Adrenal gland (tissue), 9 donors: ENCODE measurements at regions not wholly inside any gene's neighbourhood (a gene's known extent, or its start where the extent isn't known, plus 50 kb on each side); places are given as distances from the start of the nearest gene placed in this dataset.

ENCODE experiments used
- DNase-seq, 7 donors: peaks; one replicate each; pipeline ENCODE4 v3.0.0-alpha.2; 2019 to 2020
- H3K27ac ChIP-seq, 5 donors: fragments of 200-600 bp; sonication (generic) in 4 of 5; 1 replicate in 3 of 5; 2 replicates in 2 of 5; pipeline versions ENCODE4 v1.5.1 to v1.8.0; 2016 to 2020; ENCODE audit warnings: mild to moderate bottlenecking in 1 of 5
- H3K27me3 ChIP-seq: fragments of 200-600 bp; 2 replicates; pipeline ENCODE4 v1.8.0; 2021
- H3K36me3 ChIP-seq, 2 donors: fragments of 200-600 bp; replicated peaks in 1 of 2; 1 replicate in 1 of 2; 2 replicates in 1 of 2; pipeline versions ENCODE4 v1.5.1 to v1.8.0; 2018 to 2022
- H3K4me1 ChIP-seq, 2 donors: fragments of 200-600 bp; replicated peaks in 1 of 2; 1 replicate in 1 of 2; 2 replicates in 1 of 2; pipeline versions ENCODE4 v1.5.1 to v1.8.0; 2018 to 2021
- H3K4me3 ChIP-seq, 4 donors: fragments of 200-600 bp; sonication (generic) in 3 of 4; one replicate each; pipeline ENCODE4 v1.5.1; 2016 to 2018
- H3K9me3 ChIP-seq, 3 donors: fragments of 200-600 bp; sonication (generic) in 1 of 3; replicated peaks in 1 of 3; 1 replicate in 2 of 3; 2 replicates in 1 of 3; pipeline versions ENCODE4 v1.5.1 to v1.8.0; 2016 to 2021
- POLR2A ChIP-seq, 2 donors: fragments of 450-650 bp; IDR thresholded peaks; one replicate each; pipeline ENCODE4 v1.6.1; 2017; ENCODE audit warnings: antibody characterized with exemption in 2 of 2, mild to moderate bottlenecking in 2 of 2, moderate library complexity in 1 of 2
- WGBS, 4 donors: extraction: QIAGEN DNeasy Blood & Tissue Kit in 2 of 4; methylation state at CpG; one replicate each; pipeline versions ENCODE4 v1.1.5 to v1.1.7; 2013 to 2017; 5-methylcytosine and 5-hydroxymethylcytosine counted together
- intact Hi-C, 2 donors: fragments of 100-400 bp; cut with DNase I; formaldehyde crosslinking; loops; one replicate each; pipeline versions ENCODE4 v1.14.1 to v1.15.0; 2022 to 2023
- TF ChIP-seq, protein P1 (sequence below), 6 experiments: fragments of 450-650 bp in 4 of 6; fragments of 200-600 bp in 2 of 6; sonication (generic) in 1 of 6; IDR thresholded peaks; 1 replicate in 5 of 6; 2 replicates in 1 of 6; pipeline versions ENCODE4 v1.5.1 to v1.8.0; 2016 to 2021; ENCODE audit warnings: antibody characterized with exemption in 6 of 6, mild to moderate bottlenecking in 2 of 6, moderate library complexity in 1 of 6
- donor health status: healthy with polysubstance abuse.
- donor health status: Bipolar disorder and iron deficiency.
- donor health status: DM: yes; HTN: yes; CAD: no.
- donor health status: DM: no; HTN: no; CAD: no.
- donor health status: DM: no; HTN: no; CAD: no.

DNA sequence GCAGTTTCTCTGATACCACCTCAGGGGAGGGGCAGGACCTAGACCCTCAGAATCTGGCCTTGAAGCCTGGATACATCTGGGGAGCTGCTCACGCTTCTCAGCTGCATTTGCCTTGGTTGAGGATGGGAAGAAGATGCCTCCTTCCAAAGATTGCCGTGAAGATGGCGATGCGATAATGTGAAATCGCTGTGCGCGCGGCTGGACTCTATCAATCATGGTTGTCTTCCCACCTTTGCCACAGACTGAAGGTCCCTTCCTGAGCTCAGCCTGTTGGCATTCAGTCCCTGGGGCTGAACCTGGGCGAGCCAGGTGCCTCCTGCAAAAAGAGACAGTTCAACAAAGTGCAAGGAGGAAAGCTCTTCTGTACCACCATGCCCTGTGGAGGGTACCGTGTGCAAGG is 114.4 kb upstream of the SLC45A1 start:
- intact Hi-C loops: no loop called here
- WGBS, 4 donors: 98 to 99% (median 98%) methylated on average over 10 of the region's 10 CpGs
- TF ChIP-seq, protein P1, sequence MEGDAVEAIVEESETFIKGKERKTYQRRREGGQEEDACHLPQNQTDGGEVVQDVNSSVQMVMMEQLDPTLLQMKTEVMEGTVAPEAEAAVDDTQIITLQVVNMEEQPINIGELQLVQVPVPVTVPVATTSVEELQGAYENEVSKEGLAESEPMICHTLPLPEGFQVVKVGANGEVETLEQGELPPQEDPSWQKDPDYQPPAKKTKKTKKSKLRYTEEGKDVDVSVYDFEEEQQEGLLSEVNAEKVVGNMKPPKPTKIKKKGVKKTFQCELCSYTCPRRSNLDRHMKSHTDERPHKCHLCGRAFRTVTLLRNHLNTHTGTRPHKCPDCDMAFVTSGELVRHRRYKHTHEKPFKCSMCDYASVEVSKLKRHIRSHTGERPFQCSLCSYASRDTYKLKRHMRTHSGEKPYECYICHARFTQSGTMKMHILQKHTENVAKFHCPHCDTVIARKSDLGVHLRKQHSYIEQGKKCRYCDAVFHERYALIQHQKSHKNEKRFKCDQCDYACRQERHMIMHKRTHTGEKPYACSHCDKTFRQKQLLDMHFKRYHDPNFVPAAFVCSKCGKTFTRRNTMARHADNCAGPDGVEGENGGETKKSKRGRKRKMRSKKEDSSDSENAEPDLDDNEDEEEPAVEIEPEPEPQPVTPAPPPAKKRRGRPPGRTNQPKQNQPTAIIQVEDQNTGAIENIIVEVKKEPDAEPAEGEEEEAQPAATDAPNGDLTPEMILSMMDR (IDR thresholded peaks at IDR 0.05): no peak
- TF ChIP-seq POLR2A (IDR thresholded peaks at IDR 0.05): no peak

DNA sequence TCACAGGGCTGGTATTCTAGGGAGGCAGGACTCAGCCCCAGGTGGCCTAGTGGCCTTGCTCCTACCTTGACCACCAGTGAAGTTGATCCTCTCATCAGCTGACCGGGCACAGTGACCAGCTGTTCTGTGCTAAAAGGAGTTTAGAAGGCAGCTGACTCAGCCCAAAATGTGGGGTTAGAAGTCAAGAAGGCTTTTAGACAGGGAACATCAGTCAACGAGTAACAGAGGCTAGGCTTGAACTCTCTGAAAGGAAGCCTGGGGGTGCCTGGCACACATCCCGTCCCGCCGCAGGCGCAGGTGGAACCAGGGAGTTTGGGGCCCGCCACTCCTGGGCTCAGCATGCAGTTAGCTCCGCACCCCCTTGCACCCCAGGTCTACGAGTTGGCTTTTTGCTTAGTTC is 114.9 kb upstream of the SLC45A1 start:
- peaks cover 0 to 8% of the 10 kb centered on the region in 2 donors for H3K4me1 ChIP-seq
- DNase-seq: no peak
- H3K27me3 ChIP-seq: no peaks in the 10 kb centered on the region
- no peaks in the 10 kb centered on the region for H3K9me3 ChIP-seq
- 72 to 95% (median 89%) methylated on average over 6 to 9 of the region's 9 CpGs for WGBS, 4 donors
- peak overlapping the region in 2 of 5 donors; percentile 76 to 89 for H3K27ac ChIP-seq
- intact Hi-C loops: no loop called here
- no peaks in the 10 kb centered on the region for H3K36me3 ChIP-seq
- no peak overlapping the region for H3K4me3 ChIP-seq
- TF ChIP-seq, protein P1 (IDR thresholded peaks at IDR 0.05): no peak
- TF ChIP-seq POLR2A (IDR thresholded peaks at IDR 0.05): no peak

More for the DNA sequence above, 114.4 kb upstream of the SLC45A1 start:
- H3K4me1 ChIP-seq: peaks cover 0 to 8% of the 10 kb centered on the region in 2 donors
- no peaks in the 10 kb centered on the region for H3K36me3 ChIP-seq
- H3K27ac ChIP-seq: peak overlapping the region in 1 of 5 donors; percentile 89
- no peaks in the 10 kb centered on the region for H3K27me3 ChIP-seq
- H3K9me3 ChIP-seq: no peaks in the 10 kb centered on the region
- DNase-seq: no peak
- no peak overlapping the region for H3K4me3 ChIP-seq

DNA sequence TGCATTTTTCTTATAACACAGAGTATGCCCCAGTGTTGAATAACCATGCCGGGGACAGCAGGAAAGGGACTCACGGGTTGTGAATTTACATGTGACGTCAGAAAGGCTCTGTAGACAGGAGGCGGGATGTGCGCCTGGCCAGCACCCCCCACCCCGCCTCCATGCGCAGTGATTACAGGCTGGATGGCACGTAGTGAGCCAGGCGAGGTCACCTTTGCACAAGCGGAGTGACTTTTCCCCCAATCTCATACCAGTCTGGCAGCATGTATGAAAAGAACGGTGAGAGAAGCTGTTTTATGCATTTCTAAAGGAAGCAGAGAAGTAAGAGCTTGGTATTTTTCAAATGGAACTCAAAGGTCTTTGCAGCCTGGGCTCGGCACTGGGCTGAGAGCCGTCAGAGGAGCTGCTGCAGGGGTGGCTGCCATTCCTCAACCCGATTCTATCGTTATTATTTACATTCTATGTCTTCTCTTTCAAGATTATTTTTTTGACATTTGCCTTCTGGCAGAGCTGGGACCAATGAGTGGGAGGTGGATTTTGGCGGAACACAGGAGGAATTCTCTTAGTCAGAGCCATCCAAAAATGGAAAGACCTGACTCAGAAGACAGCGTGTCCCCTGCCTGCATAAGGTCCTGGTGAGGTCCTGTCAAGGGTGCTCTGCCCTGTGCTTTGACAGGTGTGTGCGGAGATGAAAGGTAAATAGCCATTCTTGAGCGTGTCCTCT is 115.6 kb upstream of the SLC45A1 start:
- WGBS, 4 donors: 62 to 74% (median 68%) methylated on average over 19 of the region's 19 CpGs
- no peaks in the 10 kb centered on the region for H3K9me3 ChIP-seq
- H3K27ac ChIP-seq: peak overlapping the region in 3 of 5 donors; percentile 3 to 89 (median 76)
- peaks cover 0 to 8% of the 10 kb centered on the region in 2 donors for H3K4me1 ChIP-seq
- no peaks in the 10 kb centered on the region for H3K36me3 ChIP-seq
- no peak overlapping the region for H3K4me3 ChIP-seq
- TF ChIP-seq POLR2A (IDR thresholded peaks at IDR 0.05): no peak
- TF ChIP-seq, protein P1 (IDR thresholded peaks at IDR 0.05): no peak
- no peaks in the 10 kb centered on the region for H3K27me3 ChIP-seq
- peak in 5 of 7 donors; percentile 31 to 74 (median 38) for DNase-seq
- intact Hi-C loops: no loop called here

DNA sequence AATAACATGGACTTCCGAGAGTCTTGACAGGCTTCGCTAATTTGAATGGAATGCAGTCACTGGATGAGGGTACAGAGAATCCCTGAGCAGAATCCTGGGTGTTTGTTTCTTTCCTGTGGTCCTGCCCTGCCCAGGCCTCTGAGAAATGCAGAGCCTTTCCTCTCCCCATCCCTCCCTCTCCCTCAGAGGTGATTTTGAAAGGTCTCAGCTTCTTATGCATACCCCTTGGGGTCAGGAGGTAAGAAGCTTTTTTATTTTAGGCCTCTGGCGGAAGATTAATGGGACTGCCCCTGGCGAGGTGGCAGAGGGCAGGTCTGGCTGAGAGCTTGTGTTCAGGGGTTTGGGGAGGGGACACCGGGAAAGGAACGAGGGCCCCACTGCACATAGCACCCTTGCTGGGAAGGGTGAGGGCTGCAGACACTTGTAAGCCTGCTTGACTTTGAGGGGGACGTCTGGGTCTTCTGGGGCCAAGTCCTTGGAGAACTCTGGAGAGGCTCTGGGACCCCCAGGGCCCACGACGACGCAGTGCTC is 116.5 kb upstream of the SLC45A1 start:
- TF ChIP-seq, protein P1 (IDR thresholded peaks at IDR 0.05): no peak
- TF ChIP-seq POLR2A (IDR thresholded peaks at IDR 0.05): no peak
- H3K27ac ChIP-seq: peak overlapping the region in 3 of 5 donors; percentile 27 to 89 (median 76)
- H3K27me3 ChIP-seq: no peaks in the 10 kb centered on the region
- 86 to 100% (median 87%) methylated on average over 1 to 10 of the region's 10 CpGs for WGBS, 4 donors
- H3K36me3 ChIP-seq: no peaks in the 10 kb centered on the region
- no peak for DNase-seq
- H3K4me1 ChIP-seq: peaks cover 0 to 8% of the 10 kb centered on the region in 2 donors
- intact Hi-C loops: no loop called here
- H3K4me3 ChIP-seq: no peak overlapping the region
- no peaks in the 10 kb centered on the region for H3K9me3 ChIP-seq
